ENCODE measurements at regions not wholly inside any gene's neighbourhood (a gene's known extent, or its start where the extent isn't known, plus 50 kb on each side); places are given as distances from the start of the nearest gene placed in this dataset.

DNA sequence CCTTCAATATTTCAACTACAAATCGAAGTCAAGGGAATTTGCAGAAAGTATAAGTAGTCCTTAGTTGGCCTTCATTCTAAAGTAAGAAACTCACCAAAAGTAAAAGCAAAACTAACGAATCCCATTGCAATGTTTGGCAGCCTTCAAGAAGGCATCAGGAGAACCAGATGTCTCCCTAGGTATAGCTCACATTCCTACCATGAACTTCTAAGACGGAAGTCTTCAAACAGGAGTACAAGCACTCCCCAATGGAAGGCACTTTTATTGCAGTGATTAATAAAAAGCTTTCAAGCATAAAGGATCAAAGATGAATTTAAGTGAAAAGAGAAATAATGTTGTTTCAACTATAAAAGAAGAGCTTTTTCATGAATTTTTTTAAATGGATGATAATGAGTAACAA, 236.0 kb upstream of the NR5A2 start:
- H3K36me3 Mint-ChIP-seq, result no peaks in the 10 kb centered on the region
- no peak overlapping the region for H3K27ac Mint-ChIP-seq
- DNase-seq (ENCODE audit: extremely low spot score, unreplicated experiment), result no peak
- TF ChIP-seq CTCF (conservative IDR thresholded peaks at IDR 0.05), result no peak
- no peaks in the 10 kb centered on the region for H3K27me3 Mint-ChIP-seq
- no peak overlapping the region for H3K4me3 Mint-ChIP-seq
- H3K9me3 Mint-ChIP-seq, result no peaks in the 10 kb centered on the region
- H3K4me1 Mint-ChIP-seq (ENCODE audit: unreplicated experiment), result no peaks in the 10 kb centered on the region

GRCh38 chr1:199792874-199793273, 234.6 kb upstream of the NR5A2 start:
- Mint-ChIP-seq H3K27me3 (no peaks in the 10 kb centered on the region), H3K4me1 (ENCODE audit: unreplicated experiment) (no peaks in the 10 kb centered on the region), H3K4me3 (no peak overlapping the region), H3K9me3 (no peaks in the 10 kb centered on the region), H3K27ac (no peak overlapping the region), H3K36me3 (no peaks in the 10 kb centered on the region)
- TF ChIP-seq CTCF (conservative IDR thresholded peaks at IDR 0.05), result no peak
- DNase-seq (ENCODE audit: extremely low spot score, unreplicated experiment), result no peak

GRCh38 chr1:199794105-199794863, 233.2 kb upstream of the NR5A2 start:
- TF ChIP-seq CTCF (conservative IDR thresholded peaks at IDR 0.05), result no peak
- DNase-seq (ENCODE audit: extremely low spot score, unreplicated experiment), result no peak
- no peaks in the 10 kb centered on the region for H3K9me3 Mint-ChIP-seq
- no peaks in the 10 kb centered on the region for H3K4me1 Mint-ChIP-seq (ENCODE audit: unreplicated experiment)
- no peak overlapping the region for H3K4me3 Mint-ChIP-seq
- H3K36me3 Mint-ChIP-seq, result no peaks in the 10 kb centered on the region
- H3K27ac Mint-ChIP-seq, result no peak overlapping the region
- H3K27me3 Mint-ChIP-seq, result no peaks in the 10 kb centered on the region

- Mint-ChIP-seq H3K9me3 (no peaks in the 10 kb centered on the region), H3K27ac (no peak overlapping the region), H3K27me3 (no peaks in the 10 kb centered on the region), H3K36me3 (no peaks in the 10 kb centered on the region), H3K4me1 (ENCODE audit: unreplicated experiment) (no peaks in the 10 kb centered on the region), H3K4me3 (no peak overlapping the region)
- no peak for DNase-seq (ENCODE audit: extremely low spot score, unreplicated experiment)
- TF ChIP-seq CTCF (conservative IDR thresholded peaks at IDR 0.05), result no peak
Observed at GRCh38 chr1:199799116-199799515, 228.4 kb upstream of the NR5A2 start.

DNA sequence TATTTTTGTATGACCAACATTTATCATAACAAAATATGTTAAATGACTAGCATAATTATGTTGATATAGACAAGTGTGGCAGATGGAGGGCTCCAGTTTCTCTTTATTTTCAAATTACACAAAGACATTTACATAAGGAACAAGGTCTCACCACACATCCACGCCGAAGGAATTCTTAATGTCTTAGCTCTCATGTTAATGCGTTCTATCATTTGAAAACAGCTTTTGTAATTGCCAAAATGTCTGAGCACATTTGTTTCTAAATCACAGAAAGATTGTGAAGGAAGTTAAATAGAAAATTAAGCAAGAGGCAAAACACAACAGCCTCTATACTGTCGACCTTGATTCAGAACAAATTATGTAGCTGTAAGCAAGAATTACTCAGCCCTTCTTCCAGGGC, 223.0 kb upstream of the NR5A2 start:
- peaks cover 6% of the 10 kb centered on the region for H3K4me1 Mint-ChIP-seq (ENCODE audit: unreplicated experiment)
- H3K9me3 Mint-ChIP-seq, result no peaks in the 10 kb centered on the region
- no peaks in the 10 kb centered on the region for H3K36me3 Mint-ChIP-seq
- H3K27me3 Mint-ChIP-seq, result no peaks in the 10 kb centered on the region
- no peak overlapping the region for H3K27ac Mint-ChIP-seq
- no peak for TF ChIP-seq CTCF (conservative IDR thresholded peaks at IDR 0.05)
- no peak overlapping the region for H3K4me3 Mint-ChIP-seq
- DNase-seq (ENCODE audit: extremely low spot score, unreplicated experiment), result no peak

Measured in type B pancreatic cell (in vitro differentiated cells).